Fibroblast of lung (primary cell): ENCODE measurements at regions not wholly inside any gene's neighbourhood (a gene's known extent, or its start where the extent isn't known, plus 50 kb on each side); places are given as distances from the start of the nearest gene placed in this dataset.

Experiments used
- CTCF ChIP-seq, 2 donors: IDR thresholded peaks in 1 of 2; conservative IDR thresholded peaks in 1 of 2; 1 replicate in 1 of 2; 2 replicates in 1 of 2; pipeline ENCODE4 v1.5.1; 2011 to 2012; ENCODE audit warnings: low read length in 2 of 2, control low read depth in 1 of 2, inconsistent platforms in 1 of 2, low read depth in 1 of 2, mild to moderate bottlenecking in 1 of 2
- EZH2 ChIP-seq: IDR thresholded peaks from 2 replicates; pipeline ENCODE4 v1.5.1; 2012; ENCODE audit warnings: low read length, control low read depth, mild to moderate bottlenecking; ENCODE audit errors: missing control alignments

GRCh38 chr7:136066304-136067143 is 89.4 kb upstream of the MTPN start:
- no peak for TF ChIP-seq CTCF (conservative IDR thresholded peaks at IDR 0.05 in 1 of 2, IDR thresholded peaks at IDR 0.05 in 1 of 2; ENCODE audit: low read depth in 1 of 2, low read length in 2 of 2)
- no peak for TF ChIP-seq EZH2
